HG02840 (cell line): ENCODE measurements at regions not wholly inside any gene's neighbourhood (a gene's known extent, or its start where the extent isn't known, plus 50 kb on each side); places are given as distances from the start of the nearest gene placed in this dataset.

Experiments
- ATAC-seq: cut with Tn5 transposase; IDR thresholded peaks from one replicate; pipeline ENCODE4 v1.9.1; 2021; ENCODE audit warnings: mild to moderate bottlenecking, moderate library complexity, moderate number of reproducible peaks; ENCODE audit not compliant: unreplicated experiment, low FRiP score

GRCh38 chr12:59014885-59015284 is 94.6 kb upstream of the LRIG3 start:
- ATAC-seq: no peak

GRCh38 chr12:59010941-59011340 is 90.6 kb upstream of the LRIG3 start:
- no peak for ATAC-seq

- no peak for ATAC-seq
Observed at GRCh38 chr12:59010118-59010517, 89.8 kb upstream of the LRIG3 start.

GRCh38 chr12:59007620-59008019 is 87.3 kb upstream of the LRIG3 start:
- no peak for ATAC-seq

GRCh38 chr12:59005193-59005955 is 85.1 kb upstream of the LRIG3 start:
- ATAC-seq: no peak

- ATAC-seq: no peak
Observed at GRCh38 chr12:59004456-59004855, 84.2 kb upstream of the LRIG3 start.

GRCh38 chr12:58995666-58996363 is 75.5 kb upstream of the LRIG3 start:
- ATAC-seq: no peak

- no peak for ATAC-seq
Observed at GRCh38 chr12:58988643-58989344, 68.5 kb upstream of the LRIG3 start.

GRCh38 chr12:58981961-58982360 is 61.7 kb upstream of the LRIG3 start:
- no peak for ATAC-seq

- ATAC-seq: no peak
Observed at GRCh38 chr12:58980768-58981167, 60.5 kb upstream of the LRIG3 start.

- no peak for ATAC-seq
Observed at GRCh38 chr12:58978717-58979116, 58.4 kb upstream of the LRIG3 start.

GRCh38 chr12:58977476-58977875 is 57.2 kb upstream of the LRIG3 start:
- ATAC-seq: no peak

- ATAC-seq: no peak
Observed at GRCh38 chr12:58976146-58976545, 55.8 kb upstream of the LRIG3 start.
